ENCODE measurements at regions not wholly inside any gene's neighbourhood (a gene's known extent, or its start where the extent isn't known, plus 50 kb on each side); places are given as distances from the start of the nearest gene placed in this dataset.

DNA sequence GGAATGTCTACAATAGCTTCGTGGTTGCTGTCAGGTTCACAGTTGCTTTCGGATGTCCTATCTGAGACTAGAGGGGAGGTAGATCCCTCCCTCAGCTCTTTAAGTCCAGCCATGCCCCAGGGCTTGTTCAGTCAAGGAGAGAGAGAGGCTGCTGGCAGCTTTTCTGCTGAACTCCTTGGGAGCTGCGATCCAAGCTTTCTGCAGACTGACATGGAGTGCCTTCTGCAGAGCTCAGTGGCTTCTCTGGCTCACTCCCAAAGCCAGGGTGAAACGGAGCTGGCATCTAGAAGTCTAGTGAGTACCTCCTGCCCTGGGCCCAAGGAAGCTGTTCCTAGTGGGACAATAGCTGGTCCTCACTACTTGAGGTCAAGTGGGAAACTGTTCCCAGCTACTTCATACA is 62.5 kb downstream of the TMEM17 start (continued):
- TF ChIP-seq, protein P1, sequence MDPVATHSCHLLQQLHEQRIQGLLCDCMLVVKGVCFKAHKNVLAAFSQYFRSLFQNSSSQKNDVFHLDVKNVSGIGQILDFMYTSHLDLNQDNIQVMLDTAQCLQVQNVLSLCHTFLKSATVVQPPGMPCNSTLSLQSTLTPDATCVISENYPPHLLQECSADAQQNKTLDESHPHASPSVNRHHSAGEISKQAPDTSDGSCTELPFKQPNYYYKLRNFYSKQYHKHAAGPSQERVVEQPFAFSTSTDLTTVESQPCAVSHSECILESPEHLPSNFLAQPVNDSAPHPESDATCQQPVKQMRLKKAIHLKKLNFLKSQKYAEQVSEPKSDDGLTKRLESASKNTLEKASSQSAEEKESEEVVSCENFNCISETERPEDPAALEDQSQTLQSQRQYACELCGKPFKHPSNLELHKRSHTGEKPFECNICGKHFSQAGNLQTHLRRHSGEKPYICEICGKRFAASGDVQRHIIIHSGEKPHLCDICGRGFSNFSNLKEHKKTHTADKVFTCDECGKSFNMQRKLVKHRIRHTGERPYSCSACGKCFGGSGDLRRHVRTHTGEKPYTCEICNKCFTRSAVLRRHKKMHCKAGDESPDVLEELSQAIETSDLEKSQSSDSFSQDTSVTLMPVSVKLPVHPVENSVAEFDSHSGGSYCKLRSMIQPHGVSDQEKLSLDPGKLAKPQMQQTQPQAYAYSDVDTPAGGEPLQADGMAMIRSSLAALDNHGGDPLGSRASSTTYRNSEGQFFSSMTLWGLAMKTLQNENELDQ (CRISPR knock-in tag; IDR thresholded peaks at IDR 0.05; ENCODE audit: borderline replicate concordance): no peak
- TF ChIP-seq ZFPM2 (CRISPR knock-in tag; IDR thresholded peaks at IDR 0.05): no peak

DNA sequence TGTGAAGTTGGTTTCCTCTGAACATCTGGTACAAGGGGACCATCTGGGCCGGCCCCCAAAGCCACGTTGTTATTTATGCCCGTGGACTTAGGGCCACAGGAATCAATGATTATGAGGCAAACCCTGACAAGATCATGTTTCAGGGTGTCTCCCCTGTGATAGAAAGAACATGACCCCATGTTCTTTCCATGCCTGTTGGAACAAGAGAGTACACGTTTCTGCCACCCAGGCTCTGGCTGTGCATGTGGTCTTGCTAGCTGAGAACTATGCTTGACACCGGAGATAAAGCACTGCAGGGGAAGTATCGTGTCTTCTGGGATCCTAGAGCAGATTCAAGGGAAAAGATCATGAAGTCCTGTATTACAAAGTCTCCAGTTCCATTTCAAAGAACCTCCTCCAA is 64.2 kb downstream of the TMEM17 start:
- in situ Hi-C loops (cut with MboI): no loop called here

More for the DNA sequence above, 64.2 kb downstream of the TMEM17 start:
- POLR2A ChIA-PET: no interaction called here
- no peak overlapping the region for H3K4me3 ChIP-seq
- no peaks in the 10 kb centered on the region for H3K9me3 ChIP-seq (replicated peaks; ENCODE audit: control insufficient read depth, insufficient read depth, low read depth, low read length)
- no peaks in the 10 kb centered on the region for H3K9me1 ChIP-seq (ENCODE audit: control insufficient read depth, insufficient read depth, low read length)
- H3K9ac ChIP-seq (ENCODE audit: insufficient read depth in 1 of 2, low read depth in 2 of 2, low read length in 2 of 2): no peak overlapping the region
- H4K20me1 ChIP-seq (replicated peaks; ENCODE audit: control insufficient read depth, insufficient read depth, low read length): no peaks in the 10 kb centered on the region
- 2% methylated on average over 4 of the region's 6 CpGs for WGBS (ENCODE audit: insufficient coverage, low coverage, missing lambda C conversion rate)
- BruUV-seq (replicated peaks): no TSS peak
- CTCF ChIA-PET (ENCODE audit: low intra/inter-chr PET ratio): interaction anchor here (0.6 kb wide), 1 partner anchor 447 kb away, joined by 4 read pairs; no protein-coding TSS in a partner anchor
- no peak overlapping the region for H3K4me2 ChIP-seq (ENCODE audit: insufficient read depth, low read length)
- H2AFZ ChIP-seq (ENCODE audit: low read depth, low read length): no peak overlapping the region
- TF ChIP-seq HMG20A (CRISPR knock-in tag; conservative IDR thresholded peaks at IDR 0.05) (no peak), HNRNPK (IDR thresholded peaks at IDR 0.05; ENCODE audit: low read depth, low read length, poor library complexity, severe bottlenecking) (no peak), ZFP1 (CRISPR knock-in tag; IDR thresholded peaks at IDR 0.05) (no peak), GABPB1 (CRISPR knock-in tag; IDR thresholded peaks at IDR 0.05) (no peak)
- ATAC-seq (no peak), FAIRE-seq (no peak), DNase-seq (ENCODE audit: extremely low read depth in 1 of 4, low spot score in 3 of 4) (no peak)
- H3K36me3 ChIP-seq (ENCODE audit: control insufficient read depth, insufficient read depth, low read length): no peaks in the 10 kb centered on the region
- H3K27me3 ChIP-seq (ENCODE audit: control insufficient read depth in 2 of 2, insufficient read depth in 2 of 2, low read length in 2 of 2): peaks cover 0 to 18% of the 10 kb centered on the region in 2 experiments; a peak in 3 of 5 replicates
- no peaks in the 10 kb centered on the region for H3K79me2 ChIP-seq (ENCODE audit: control insufficient read depth, insufficient read depth, low read length)
- no peak overlapping the region for H3K27ac ChIP-seq (ENCODE audit: extremely low read depth, low read depth, low read length)
- H3K4me1 ChIP-seq (replicated peaks in 1 of 2; ENCODE audit: control insufficient read depth in 2 of 2, insufficient read depth in 2 of 2, low read length in 2 of 2): no peaks in the 10 kb centered on the region; a peak in 1 of 5 replicates
- intact Hi-C loops (cut with micrococcal nuclease): no loop called here
